ENCODE measurements at regions not wholly inside any gene's neighbourhood (a gene's known extent, or its start where the extent isn't known, plus 50 kb on each side); places are given as distances from the start of the nearest gene placed in this dataset.
"Not testable (repeated sequence)": the region's sequence is repeated elsewhere in the genome, so short reads cannot be mapped to it uniquely, and the experiment has no call there.

DNA sequence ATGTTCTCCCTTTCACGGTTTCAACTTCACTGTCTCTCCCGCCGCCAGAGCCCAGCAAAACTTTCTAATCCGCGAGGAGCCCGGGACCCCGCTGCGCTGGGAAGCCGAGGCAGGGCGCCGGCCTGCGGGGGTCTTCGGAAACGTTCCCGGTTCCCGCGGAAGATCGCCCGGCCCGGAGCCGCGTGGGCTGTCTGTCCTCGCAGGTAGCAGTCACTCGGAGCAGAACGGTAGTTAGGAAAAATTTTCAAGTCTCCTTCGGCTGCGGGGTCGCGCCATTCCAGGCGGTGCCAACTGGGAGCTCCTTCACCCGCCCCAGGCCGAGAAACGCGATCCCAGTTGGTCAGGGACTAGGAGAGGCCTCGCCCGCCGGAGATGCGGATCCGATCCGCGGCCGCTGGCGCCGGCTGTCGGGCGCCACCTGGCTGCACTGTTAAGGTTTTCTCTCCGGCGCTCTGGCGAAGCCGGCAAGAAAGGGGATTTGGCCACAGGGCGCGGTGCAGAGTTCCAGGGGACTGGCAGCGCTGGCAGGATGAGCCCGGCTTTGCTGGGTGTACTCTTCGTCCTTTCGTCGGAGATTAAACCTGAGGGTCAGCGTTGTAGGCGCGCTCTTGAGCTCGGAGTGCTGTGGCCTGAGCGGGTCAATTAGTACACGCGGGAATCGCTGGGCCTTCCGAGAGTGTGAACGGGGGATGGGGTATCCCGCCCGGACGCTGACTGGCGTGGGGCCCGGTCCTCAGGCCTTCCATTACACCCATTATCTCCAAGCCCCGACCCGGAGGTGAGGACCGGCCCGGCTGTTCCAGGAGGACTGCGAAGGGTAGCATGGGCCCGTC, 135.4 kb downstream of the KCNJ12 start:
- Histone ChIP-seq H3K27ac (peak overlapping the region in 1 of 3 donors; percentile 13), H3K4me1 (peaks cover 0 to 12% (median 5%) of the 10 kb centered on the region in 4 donors), H3K4me3 (peak overlapping the region; percentile 31 to 53 (median 47)), H3K36me3 (no peaks in the 10 kb centered on the region), H3K9me3 (no peaks in the 10 kb centered on the region), H3K27me3 (peaks cover 0 to 4% of the 10 kb centered on the region in 2 donors)
- ATAC-seq (peak; percentile 96 to 98 (median 96)), DNase-seq (peak; percentile 85 to 86 (median 85))
- under 1% methylated on average over 14 of the region's 78 CpGs for WGBS (ENCODE audit: insufficient coverage, low coverage, low lambda C conversion rate, missing lambda C conversion rate)
- intact Hi-C loops (cut with DNase I), result loop anchor here in 1 of 2 donors (10.0 kb wide), 2 partner anchors 57 to 197 kb away; no protein-coding TSS in a partner anchor
- no peak for TF ChIP-seq POLR2A (IDR thresholded peaks at IDR 0.05)
- TF ChIP-seq, protein P1, sequence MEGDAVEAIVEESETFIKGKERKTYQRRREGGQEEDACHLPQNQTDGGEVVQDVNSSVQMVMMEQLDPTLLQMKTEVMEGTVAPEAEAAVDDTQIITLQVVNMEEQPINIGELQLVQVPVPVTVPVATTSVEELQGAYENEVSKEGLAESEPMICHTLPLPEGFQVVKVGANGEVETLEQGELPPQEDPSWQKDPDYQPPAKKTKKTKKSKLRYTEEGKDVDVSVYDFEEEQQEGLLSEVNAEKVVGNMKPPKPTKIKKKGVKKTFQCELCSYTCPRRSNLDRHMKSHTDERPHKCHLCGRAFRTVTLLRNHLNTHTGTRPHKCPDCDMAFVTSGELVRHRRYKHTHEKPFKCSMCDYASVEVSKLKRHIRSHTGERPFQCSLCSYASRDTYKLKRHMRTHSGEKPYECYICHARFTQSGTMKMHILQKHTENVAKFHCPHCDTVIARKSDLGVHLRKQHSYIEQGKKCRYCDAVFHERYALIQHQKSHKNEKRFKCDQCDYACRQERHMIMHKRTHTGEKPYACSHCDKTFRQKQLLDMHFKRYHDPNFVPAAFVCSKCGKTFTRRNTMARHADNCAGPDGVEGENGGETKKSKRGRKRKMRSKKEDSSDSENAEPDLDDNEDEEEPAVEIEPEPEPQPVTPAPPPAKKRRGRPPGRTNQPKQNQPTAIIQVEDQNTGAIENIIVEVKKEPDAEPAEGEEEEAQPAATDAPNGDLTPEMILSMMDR (IDR thresholded peaks at IDR 0.05), result peak; percentile 63 to 90 (median 74)

DNA sequence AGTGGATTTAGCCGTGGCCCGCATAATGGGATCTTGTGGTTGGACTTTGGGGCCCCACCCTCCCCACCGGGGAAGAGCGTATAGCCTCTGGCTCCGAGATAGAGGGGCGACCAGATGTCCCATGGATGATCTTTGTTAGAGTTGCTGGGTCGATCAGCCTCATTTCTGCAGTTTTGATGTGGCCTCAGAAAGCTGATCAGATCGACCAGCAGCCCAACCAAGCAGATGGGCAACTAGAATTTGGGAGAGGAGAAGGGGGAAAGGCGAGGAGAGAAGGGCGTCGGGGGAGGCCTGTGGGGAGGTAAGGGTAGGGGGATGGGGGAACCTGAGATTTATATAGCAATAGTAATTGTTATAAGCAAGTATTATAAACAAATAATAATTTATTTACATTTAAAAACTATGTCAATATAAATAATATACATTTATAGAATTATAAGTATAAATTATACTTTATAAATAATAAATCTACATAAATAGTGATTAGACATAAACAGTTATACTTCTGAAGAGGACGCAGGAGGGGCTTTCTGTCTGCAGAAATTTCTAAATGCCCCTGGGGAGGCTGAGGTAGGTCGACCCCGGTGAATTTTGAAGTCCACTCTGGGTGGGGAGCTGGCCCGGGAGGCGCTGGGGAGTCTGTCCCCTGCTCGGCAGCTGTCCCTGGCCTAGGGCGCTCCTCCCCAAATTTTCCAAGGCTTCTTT, 136.3 kb downstream of the KCNJ12 start:
- 58% methylated on average over 14 of the region's 18 CpGs for WGBS (ENCODE audit: insufficient coverage, low coverage, low lambda C conversion rate, missing lambda C conversion rate)
- H3K36me3 ChIP-seq, result no peaks in the 10 kb centered on the region
- TF ChIP-seq POLR2A (IDR thresholded peaks at IDR 0.05), result no peak
- TF ChIP-seq, protein P1 (IDR thresholded peaks at IDR 0.05), result no peak
- peaks cover 0 to 4% of the 10 kb centered on the region in 2 donors for H3K27me3 ChIP-seq
- peak in 2 of 4 donors; percentile 14 to 23 for ATAC-seq
- intact Hi-C loops (cut with DNase I), result loop anchor here in 1 of 2 donors (10.0 kb wide), 2 partner anchors 58 to 198 kb away; no protein-coding TSS in a partner anchor
- H3K27ac ChIP-seq, result no peak overlapping the region
- peaks cover 0 to 12% (median 5%) of the 10 kb centered on the region in 4 donors for H3K4me1 ChIP-seq
- H3K9me3 ChIP-seq, result no peaks in the 10 kb centered on the region
- DNase-seq, result no peak
- H3K4me3 ChIP-seq, result no peak overlapping the region

DNA sequence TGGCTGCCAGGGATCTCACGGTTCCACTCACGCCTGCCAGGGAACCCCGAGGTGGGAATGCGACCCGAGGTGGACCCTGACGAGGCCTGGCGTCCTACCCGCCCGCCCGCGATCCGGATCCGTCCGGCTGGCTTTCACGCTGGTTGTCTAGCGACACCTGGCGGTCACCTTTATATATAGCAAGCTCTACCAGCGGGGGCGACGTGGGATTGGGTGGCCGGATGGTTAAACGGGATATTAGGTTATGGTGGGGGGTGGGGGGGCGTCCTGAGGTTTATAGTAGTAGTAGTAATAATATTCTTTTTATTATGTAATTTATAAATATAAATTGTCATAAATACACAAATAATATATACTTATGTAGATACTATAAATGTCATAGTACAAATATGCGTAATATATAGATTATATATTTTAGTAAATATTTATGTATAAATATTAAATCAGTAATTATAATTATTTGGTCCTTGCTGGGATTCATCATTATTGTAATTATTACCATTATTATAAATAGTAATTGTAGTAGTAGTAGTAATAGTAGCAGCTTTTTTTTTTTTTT, 136.9 kb downstream of the KCNJ12 start:
- Histone ChIP-seq H3K4me1 (peaks cover 0 to 12% (median 5%) of the 10 kb centered on the region in 4 donors), H3K4me3 (no peak overlapping the region), H3K9me3 (no peaks in the 10 kb centered on the region), H3K27ac (no peak overlapping the region), H3K36me3 (no peaks in the 10 kb centered on the region), H3K27me3 (peaks cover 0 to 4% of the 10 kb centered on the region in 2 donors)
- intact Hi-C loops (cut with DNase I), result loop anchor here in 1 of 2 donors (10.0 kb wide), 2 partner anchors 58 to 198 kb away; no protein-coding TSS in a partner anchor
- TF ChIP-seq POLR2A (IDR thresholded peaks at IDR 0.05), result no peak
- TF ChIP-seq, protein P1 (IDR thresholded peaks at IDR 0.05), result peak; percentile 66 to 76 (median 70)
- peak; percentile 75 to 84 (median 80) for DNase-seq
- peak; percentile 71 to 82 (median 80) for ATAC-seq
- 6% methylated on average over 14 of the region's 24 CpGs for WGBS (ENCODE audit: insufficient coverage, low coverage, low lambda C conversion rate, missing lambda C conversion rate)

DNA sequence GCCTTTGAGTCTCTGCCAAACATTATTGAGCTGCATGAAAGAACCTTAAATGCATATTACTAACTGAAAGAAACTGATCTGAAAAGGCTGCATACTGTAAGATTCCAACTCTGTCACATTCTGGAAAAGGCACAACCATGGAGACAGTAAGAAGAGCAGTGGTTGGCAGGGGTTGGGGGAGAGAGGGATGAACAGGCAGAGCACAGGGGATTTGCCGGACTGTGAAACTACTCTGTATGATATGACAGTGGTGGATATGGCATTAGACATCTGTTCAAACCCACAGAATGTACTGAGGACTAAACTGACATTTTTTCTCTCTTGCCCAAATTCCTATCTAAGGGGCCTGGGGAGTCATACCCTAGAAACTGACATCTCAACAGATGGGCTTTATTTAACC, 138.4 kb downstream of the KCNJ12 start:
- not testable (repeated sequence) for H3K36me3 ChIP-seq, H3K27ac ChIP-seq, H3K4me3 ChIP-seq, DNase-seq, H3K9me3 ChIP-seq, ATAC-seq, H3K27me3 ChIP-seq
- intact Hi-C loops (cut with DNase I), result loop anchor here in 1 of 2 donors (10.0 kb wide), 2 partner anchors 60 to 200 kb away; no protein-coding TSS in a partner anchor
- WGBS (ENCODE audit: insufficient coverage, low coverage, low lambda C conversion rate, missing lambda C conversion rate), result 100% methylated on average over 1 of the region's 1 CpG
- H3K4me1 ChIP-seq, result peaks cover 0 to 12% (median 5%) of the 10 kb centered on the region in 4 donors

All from right lobe of liver (tissue), 6 donors.